Stimulated activated CD8-positive, alpha-beta memory T cell treated with anti-CD3 and anti-CD28 coated beads, Interleukin-15, amount 100 ng/mL, for 24 hours (primary cell): ENCODE measurements at regions not wholly inside any gene's neighbourhood (a gene's known extent, or its start where the extent isn't known, plus 50 kb on each side); places are given as distances from the start of the nearest gene placed in this dataset.
"Not testable (repeated sequence)": the region's sequence is repeated elsewhere in the genome, so short reads cannot be mapped to it uniquely, and the experiment has no call there.

Source experiments
- DNase-seq: peaks from one replicate; pipeline ENCODE4 v3.0.0-alpha.2; 2020; ENCODE audit warnings: low read depth

- DNase-seq, result no peak
Measured at GRCh38 chr12:34223640-34224039, 201.3 kb downstream of the ALG10 start.

GRCh38 chr12:34226044-34226443 lies 203.7 kb downstream of the ALG10 start:
- not testable (repeated sequence) for DNase-seq

- DNase-seq, result not testable (repeated sequence)
Measured at GRCh38 chr12:34228046-34228445, 205.8 kb downstream of the ALG10 start.

- not testable (repeated sequence) for DNase-seq
Measured at GRCh38 chr12:34229033-34229432, 206.7 kb downstream of the ALG10 start.

- DNase-seq, result no peak
Measured at GRCh38 chr12:34233618-34234017, 211.3 kb downstream of the ALG10 start.

GRCh38 chr12:34236073-34236472 lies 213.8 kb downstream of the ALG10 start:
- DNase-seq, result no peak

- no peak for DNase-seq
Measured at GRCh38 chr12:34244608-34245007, 222.3 kb downstream of the ALG10 start.

GRCh38 chr12:34249271-34249670 lies 227.0 kb downstream of the ALG10 start:
- DNase-seq, result no peak

- not testable (repeated sequence) for DNase-seq
Measured at GRCh38 chr12:34251879-34252278, 229.6 kb downstream of the ALG10 start.

GRCh38 chr12:34253674-34254073 lies 231.4 kb downstream of the ALG10 start:
- DNase-seq, result no peak

- DNase-seq, result no peak
Measured at GRCh38 chr12:34257093-34257492, 234.8 kb downstream of the ALG10 start.

- DNase-seq, result not testable (repeated sequence)
Measured at GRCh38 chr12:34262140-34262539, 239.8 kb downstream of the ALG10 start.

- DNase-seq, result no peak
Measured at GRCh38 chr12:34264110-34264509, 241.8 kb downstream of the ALG10 start.

GRCh38 chr12:34273703-34274102 lies 251.4 kb downstream of the ALG10 start:
- not testable (repeated sequence) for DNase-seq

- no peak for DNase-seq
Measured at GRCh38 chr12:34275129-34275528, 252.8 kb downstream of the ALG10 start.

- DNase-seq, result no peak
Measured at GRCh38 chr12:34286483-34286882, 264.2 kb downstream of the ALG10 start.

GRCh38 chr12:34286934-34287333 lies 264.6 kb downstream of the ALG10 start:
- DNase-seq, result no peak

- DNase-seq, result no peak
Measured at GRCh38 chr12:34287437-34287836, 265.1 kb downstream of the ALG10 start.

GRCh38 chr12:34287986-34288962 lies 266.0 kb downstream of the ALG10 start:
- no peak for DNase-seq

- DNase-seq, result no peak
Measured at GRCh38 chr12:34288963-34289345, 266.7 kb downstream of the ALG10 start.

- no peak for DNase-seq
Measured at GRCh38 chr12:34289431-34290380, 267.4 kb downstream of the ALG10 start.

GRCh38 chr12:34290381-34290995 lies 268.2 kb downstream of the ALG10 start:
- DNase-seq, result no peak
